K562 (cell line): ENCODE measurements at regions not wholly inside any gene's neighbourhood (a gene's known extent, or its start where the extent isn't known, plus 50 kb on each side); places are given as distances from the start of the nearest gene placed in this dataset.

Source experiments
- BRF2 ChIP-seq: IDR thresholded peaks from 3 replicates; pipeline ENCODE4 v1.6.1; 2011; ENCODE audit warnings: borderline replicate concordance, mild to moderate bottlenecking; ENCODE audit not compliant: insufficient read length, insufficient read depth
- E2F6 ChIP-seq, 2 experiments: IDR thresholded peaks; 2 replicates each; pipeline ENCODE4 v1.6.1; 2011; ENCODE audit warnings: borderline replicate concordance in 1 of 2, control low read depth in 1 of 2, low read depth in 1 of 2, low read length in 1 of 2, mild to moderate bottlenecking in 1 of 2, mixed read lengths in 1 of 2, moderate library complexity in 1 of 2; ENCODE audit not compliant: insufficient read depth in 1 of 2, insufficient read length in 1 of 2, poor library complexity in 1 of 2, severe bottlenecking in 1 of 2; ENCODE audit errors: extremely low read depth in 1 of 2
- FOXK2 ChIP-seq, 2 experiments: fragments of 450-650 bp; IDR thresholded peaks in 1 of 2; conservative IDR thresholded peaks in 1 of 2; 2 replicates each; pipeline ENCODE4 v1.6.1; 2016; ENCODE audit warnings: low read depth in 2 of 2, mild to moderate bottlenecking in 1 of 2
- FOXM1 ChIP-seq, 2 experiments: fragments of 450-650 bp in 1 of 2; sonication (generic) in 1 of 2; formaldehyde crosslinking in 1 of 2; IDR thresholded peaks; 2 replicates each; pipeline versions ENCODE4 v1.6.1 to v1.9.0; 2017 to 2022; ENCODE audit warnings: low read depth in 2 of 2, mild to moderate bottlenecking in 2 of 2, missing genetic modification reagents in 1 of 2, moderate library complexity in 1 of 2
- TEAD1 ChIP-seq, 2 experiments: fragments of 450-650 bp in 1 of 2; sonication (generic) in 1 of 2; formaldehyde crosslinking; IDR thresholded peaks; 2 replicates each; pipeline versions ENCODE4 v1.4.0 to v1.8.0; 2020 to 2022; ENCODE audit warnings: mild to moderate bottlenecking in 2 of 2, missing genetic modification reagents in 1 of 2
- XRCC5 ChIP-seq: fragments of 200-400 bp; formaldehyde crosslinking; IDR thresholded peaks from 2 replicates; pipeline ENCODE4 v1.6.1; 2017; ENCODE audit warnings: low read depth, mild to moderate bottlenecking, low read length

GRCh38 chr1:221832151-221832550 is 90.3 kb upstream of the DUSP10 start:
- TF ChIP-seq E2F6 (IDR thresholded peaks at IDR 0.05; ENCODE audit: borderline replicate concordance in 1 of 2, extremely low read depth in 1 of 2, insufficient read depth in 1 of 2, insufficient read length in 1 of 2, low read depth in 1 of 2, low read length in 1 of 2, poor library complexity in 1 of 2, severe bottlenecking in 1 of 2), result no peak
- TF ChIP-seq FOXM1 (IDR thresholded peaks at IDR 0.05; ENCODE audit: low read depth), result no peak
- TF ChIP-seq FOXM1 (CRISPR knock-in tag; IDR thresholded peaks at IDR 0.05; ENCODE audit: low read depth), result no peak
- no peak for TF ChIP-seq BRF2
- TF ChIP-seq FOXK2 (conservative IDR thresholded peaks at IDR 0.05 in 1 of 2, IDR thresholded peaks at IDR 0.05 in 1 of 2; ENCODE audit: low read depth in 2 of 2), result no peak
- no peak for TF ChIP-seq TEAD1 (CRISPR knock-in tag; IDR thresholded peaks at IDR 0.05)
- no peak for TF ChIP-seq XRCC5
